ENCODE measurements at regions not wholly inside any gene's neighbourhood (a gene's known extent, or its start where the extent isn't known, plus 50 kb on each side); places are given as distances from the start of the nearest gene placed in this dataset.

DNA sequence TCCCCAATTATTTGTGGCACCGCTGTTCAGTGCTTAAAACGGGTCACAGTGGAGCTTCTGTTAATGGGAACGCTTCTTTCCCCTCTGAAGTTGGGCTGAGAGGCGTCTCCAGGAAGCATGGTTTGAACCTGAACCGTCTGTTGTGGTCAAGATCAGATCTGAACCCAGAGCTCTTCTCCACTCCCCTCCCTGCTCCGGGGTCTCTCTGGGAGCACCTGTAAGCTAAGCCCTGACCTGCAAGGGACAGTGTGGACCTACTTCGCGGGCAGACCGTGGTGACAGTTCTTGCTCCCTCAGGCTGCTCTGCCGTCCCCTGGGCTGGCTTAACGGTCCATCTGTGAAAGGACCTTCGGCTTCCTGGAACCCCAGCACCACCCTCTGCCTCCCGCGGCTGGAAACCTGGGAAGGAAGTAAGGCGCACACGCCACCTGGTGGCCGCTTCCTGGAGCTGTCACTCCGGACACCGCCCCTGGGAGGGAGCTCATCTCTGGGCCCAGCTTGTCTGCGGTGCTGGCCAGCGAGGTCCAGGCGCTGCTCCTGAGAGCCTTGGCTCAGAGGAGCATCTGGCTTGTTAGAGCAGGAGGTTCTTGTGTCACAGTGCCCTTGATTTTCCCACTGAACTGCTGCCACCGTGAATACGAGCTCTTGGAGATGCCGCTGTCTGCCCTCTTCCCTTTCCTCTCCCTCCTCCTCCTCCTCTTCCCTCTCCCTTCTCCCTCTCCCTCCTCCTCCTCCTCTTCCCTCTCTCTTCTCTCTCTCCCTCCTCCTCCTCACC, 518.5 kb upstream of the EEF2KMT start:
- no peak for DNase-seq (ENCODE audit: low read depth, low spot score)

DNA sequence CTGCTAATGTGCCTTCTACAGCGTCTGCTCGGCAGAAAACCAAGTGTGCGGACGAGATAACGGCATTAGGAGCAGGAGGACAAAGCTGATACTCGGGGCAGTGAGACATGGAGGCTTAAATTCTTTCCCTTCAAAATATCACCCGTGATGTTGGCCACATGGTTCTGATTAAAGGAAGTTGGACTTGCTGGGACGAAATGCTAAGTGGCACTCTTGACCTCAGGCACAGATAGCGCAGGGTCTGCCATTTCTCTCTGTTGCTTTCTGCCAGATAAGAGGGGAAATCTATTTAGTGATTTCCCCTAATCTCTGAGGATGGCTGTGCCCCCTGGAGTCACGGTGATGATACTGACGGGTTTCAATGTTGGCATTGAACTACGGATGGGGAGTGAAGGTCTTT, 509.6 kb upstream of the EEF2KMT start:
- DNase-seq (ENCODE audit: low read depth, low spot score) = no peak

DNA sequence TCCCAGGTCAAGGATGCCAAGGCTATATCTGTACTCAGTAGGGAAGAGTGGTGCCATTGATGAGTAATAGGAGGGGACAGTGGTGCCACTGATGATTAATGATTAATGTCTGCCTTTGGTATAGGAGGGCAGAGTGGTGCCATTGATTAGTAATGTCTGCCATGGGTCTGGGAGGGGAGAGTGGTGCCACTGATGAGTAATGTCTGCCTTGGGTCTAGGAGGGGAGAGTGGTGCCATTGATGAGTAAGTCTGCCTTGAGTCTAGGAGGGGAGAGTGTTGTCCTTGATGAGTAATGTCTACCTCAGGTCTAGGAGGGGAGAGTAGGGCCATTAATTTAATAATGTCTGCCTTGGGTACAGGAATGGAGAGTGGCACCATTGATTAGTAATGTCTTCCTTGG, 507.8 kb upstream of the EEF2KMT start:
- no peak for DNase-seq (ENCODE audit: low read depth, low spot score)

DNA sequence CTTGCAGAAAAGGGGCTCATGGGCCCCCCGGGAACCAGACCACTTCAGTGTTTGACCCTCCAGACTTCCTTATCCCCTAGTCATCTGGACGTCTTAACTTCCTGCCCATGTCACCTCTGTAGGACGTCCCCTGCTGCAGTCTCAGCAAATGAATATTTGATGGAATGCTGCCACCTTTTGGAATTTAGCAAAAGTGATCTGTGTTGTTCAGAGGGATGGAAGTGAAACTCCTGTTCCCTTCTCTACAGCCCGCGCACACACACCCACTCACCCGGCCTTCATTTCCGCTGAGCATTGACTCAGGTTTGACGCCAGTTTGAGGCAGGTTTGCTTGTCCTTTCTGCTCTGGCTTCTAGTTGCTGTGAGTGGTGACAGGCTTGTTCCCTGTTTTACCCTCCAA, 507.2 kb upstream of the EEF2KMT start:
- no peak for DNase-seq (ENCODE audit: low read depth, low spot score)

DNA sequence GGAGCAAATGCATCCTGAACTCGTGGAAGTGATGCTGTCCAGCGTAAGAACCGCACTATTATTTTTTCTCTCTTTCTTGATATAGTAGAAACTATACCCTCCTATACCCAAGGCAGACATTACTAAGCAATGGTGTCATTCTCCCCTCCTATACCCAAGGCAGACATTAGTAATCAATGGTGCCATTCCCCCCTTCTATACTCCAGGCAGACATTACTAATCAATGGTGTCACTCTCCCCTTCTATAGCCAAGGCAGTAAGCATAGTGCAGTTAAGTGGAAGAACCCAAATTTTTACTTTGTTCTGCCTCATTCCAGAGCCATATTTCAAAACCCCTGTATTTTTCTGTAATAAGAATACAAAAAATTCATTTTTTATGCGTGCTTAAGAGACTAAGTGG, 506.2 kb upstream of the EEF2KMT start:
- no peak for DNase-seq (ENCODE audit: low read depth, low spot score)

DNA sequence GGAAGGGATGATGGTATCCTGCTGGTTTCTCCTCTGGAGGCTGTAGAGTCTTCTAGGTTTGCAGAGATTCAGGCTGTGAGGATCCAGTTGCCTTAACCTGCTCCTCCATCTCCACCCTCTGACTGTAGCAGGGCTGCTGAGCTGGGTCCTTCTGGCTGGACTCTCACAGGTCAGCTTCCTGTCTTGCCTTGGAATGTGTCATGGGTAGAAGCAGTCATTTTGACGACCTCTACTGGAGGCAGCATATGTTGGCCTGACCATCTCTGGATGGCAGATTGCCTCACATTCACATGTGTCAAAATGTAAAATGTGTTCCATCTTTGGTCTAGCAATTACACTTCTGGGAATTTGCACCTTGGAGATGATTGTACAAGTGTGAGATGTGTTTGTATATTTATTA, 504.4 kb upstream of the EEF2KMT start:
- no peak for DNase-seq (ENCODE audit: low read depth, low spot score)

DNA sequence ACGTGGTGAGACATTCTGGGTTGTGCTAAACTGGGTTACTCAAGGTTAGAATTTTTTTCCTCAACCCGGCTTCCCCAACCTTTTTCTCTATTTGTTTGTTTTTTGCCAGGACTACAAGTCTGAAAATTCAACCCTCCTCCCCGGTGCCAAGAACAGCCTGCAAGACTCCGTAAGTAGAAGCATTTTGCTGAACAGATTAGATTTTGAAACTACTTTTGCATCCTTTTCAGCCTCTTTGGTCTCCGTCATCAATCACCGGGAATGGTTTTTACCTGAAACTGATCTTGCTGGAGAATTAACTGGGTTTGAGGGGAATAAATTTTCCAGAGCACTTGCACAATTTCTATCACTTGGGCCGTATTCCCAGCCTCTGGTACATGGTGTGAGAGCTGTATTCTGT, 501.2 kb upstream of the EEF2KMT start:
- DNase-seq (ENCODE audit: low read depth, low spot score) = no peak

DNA sequence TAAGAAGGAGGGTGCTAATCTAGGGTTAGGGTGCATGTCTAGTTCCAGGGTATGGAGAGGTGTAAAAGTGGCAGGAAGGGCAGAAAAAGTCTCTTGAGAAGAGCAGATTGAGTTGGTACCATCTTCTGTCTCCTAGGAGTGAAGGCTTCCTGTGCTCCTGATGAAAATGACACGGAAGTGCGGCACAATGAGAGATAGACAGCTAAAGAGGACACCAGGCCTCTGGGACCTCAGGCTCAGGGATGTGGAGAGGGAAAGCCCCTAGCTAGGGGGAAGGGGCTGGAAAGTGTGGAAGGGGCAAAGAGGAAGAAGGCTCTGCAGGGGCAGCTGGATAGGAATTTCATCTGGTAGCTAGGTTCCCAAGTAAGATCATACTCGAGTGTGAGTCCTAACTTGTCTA, 498.3 kb upstream of the EEF2KMT start:
- no peak for DNase-seq (ENCODE audit: low read depth, low spot score)

DNA sequence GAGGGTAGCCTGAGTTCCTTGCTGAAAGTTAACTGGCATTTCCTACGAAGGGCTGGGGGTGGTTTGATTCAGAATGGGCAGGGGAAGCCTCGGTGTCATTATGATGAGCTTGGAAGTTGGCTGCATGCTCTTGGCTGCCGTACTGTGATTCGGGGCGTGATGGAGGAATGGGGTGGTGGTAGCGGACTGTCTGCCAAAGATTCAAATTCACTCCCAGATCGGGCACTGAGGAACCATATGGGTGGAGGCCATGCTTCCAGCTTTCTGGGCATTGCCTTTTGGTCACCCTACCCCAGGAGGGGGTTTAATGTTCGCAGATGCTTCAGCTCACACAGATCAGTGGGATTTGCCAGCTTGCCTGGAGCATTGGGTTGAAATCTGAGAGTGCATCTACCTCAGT, 492.8 kb upstream of the EEF2KMT start:
- no peak for DNase-seq (ENCODE audit: low read depth, low spot score)

DNA sequence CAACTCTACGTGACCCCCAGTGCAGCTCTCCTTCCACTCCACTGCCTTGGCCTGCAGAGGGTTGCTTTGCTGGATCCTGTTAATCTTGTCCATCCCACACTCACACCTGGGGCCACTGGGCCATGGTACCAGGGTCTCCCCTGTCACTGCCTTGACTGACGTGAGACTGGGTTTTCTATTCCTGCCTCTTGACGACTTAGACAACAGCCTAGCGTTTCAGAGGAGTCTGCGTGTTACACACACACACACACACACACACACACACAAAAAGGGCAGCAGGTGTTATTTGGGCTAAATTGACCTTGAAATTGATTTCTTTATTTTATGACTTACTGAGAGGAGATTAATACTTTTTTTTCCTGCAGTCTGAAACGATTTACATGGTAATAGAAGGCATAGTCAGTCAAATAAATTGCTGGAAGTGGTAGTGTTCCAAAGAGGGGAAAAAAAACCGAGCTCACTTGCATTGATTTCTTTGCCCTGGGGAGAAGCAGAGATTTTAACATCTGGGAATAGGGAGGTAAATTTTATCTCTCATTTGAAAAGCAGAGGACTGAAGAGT, 492.3 kb upstream of the EEF2KMT start:
- no peak for DNase-seq (ENCODE audit: low read depth, low spot score)

DNA sequence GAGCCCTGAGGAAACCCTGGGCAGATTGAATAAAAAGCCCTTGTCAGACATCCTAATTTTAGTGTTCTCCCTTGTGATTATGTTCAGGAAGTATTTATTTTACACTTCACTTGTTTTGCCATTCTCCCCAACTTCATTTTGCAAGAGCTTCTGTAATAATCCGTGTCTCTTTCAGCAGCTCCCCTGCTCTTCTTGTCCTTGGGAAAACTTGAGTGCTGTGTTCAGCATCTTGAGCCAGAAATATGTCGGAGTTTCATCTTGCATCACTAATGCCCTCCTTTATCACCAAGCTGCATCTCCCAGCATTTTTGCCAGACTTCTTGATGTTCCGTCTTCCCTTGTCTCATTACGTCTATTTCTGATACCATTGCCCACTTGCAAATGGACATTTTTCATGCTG, 486.5 kb upstream of the EEF2KMT start:
- DNase-seq (ENCODE audit: low read depth, low spot score) = no peak

DNA sequence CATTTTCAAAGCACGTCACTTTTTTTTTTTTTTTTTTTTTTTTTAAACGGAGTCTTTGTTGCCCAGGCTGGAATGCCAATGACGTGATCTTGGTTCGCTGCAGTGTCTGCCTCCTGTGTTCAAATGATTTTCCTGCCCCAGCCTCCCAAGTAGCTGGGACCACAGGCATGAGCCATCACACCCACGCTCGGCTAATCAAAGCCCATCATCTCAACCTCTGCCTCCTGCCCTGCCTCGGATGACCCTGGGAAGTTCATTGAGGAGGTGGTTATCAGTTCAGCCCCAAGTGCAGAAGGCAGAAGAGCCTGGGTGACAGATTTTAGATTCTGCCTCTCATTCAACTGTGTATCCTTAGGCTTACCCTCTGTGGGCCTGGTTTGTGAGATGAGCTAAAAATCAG, 484.9 kb upstream of the EEF2KMT start:
- no peak for DNase-seq (ENCODE audit: low read depth, low spot score)

DNA sequence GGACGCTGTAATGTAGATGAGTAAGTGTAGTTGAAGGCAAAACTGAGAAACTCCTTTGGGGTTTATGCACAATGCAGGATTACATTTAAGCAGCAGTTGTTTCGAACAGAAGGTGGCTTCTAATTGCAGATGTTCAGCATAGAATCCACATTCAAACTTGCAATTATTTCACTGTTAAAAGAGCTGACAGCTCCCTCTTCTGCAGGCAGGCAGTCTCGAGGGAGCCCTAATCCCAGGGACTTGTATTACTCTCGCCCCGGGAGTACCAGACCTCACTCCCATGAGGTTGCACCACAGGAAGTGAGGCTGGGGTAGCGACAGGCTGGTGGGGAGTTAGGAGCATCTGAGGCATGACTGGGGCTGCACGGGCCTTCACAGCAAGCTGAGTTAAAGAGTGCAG, 484.3 kb upstream of the EEF2KMT start:
- no peak for DNase-seq (ENCODE audit: low read depth, low spot score)

DNA sequence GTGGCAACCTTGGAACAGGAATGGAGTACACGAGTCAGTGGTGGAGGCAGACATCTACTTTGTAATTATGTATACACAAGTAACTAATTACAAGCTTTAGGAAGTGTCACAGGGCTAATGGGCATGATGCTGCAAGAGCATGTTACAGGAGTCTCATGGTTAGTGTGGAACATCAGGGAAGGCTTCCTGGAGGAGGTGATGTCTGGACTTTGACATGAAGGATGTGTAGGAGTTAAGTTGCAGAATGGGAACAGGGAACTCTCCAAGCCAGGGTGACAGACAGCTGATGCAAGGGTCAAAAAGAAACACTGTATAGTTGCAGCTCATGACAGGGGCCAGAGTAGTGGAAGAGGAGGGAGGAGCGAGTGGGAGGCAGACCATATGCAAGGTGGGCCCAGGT, 483.8 kb upstream of the EEF2KMT start:
- DNase-seq (ENCODE audit: low read depth, low spot score) = no peak

DNA sequence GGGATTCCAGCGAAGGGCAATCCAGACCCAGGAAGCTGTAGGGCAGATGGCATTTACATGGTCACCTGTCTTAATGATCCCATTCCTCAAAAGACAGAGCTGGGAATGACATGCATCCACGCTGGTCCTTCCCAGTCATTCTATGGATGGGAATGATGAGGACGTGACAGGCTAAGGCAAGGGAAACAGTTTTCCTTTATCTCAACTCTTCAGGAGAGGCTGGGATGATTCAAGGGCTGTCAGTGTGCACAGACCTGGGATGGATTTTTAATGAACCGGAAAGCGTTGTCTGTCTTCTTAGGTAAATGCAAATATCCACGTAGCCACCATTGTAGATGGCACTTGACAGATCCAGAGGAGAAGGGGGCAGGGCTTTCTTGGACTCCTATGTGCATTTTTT, 483.2 kb upstream of the EEF2KMT start:
- DNase-seq (ENCODE audit: low read depth, low spot score) = no peak

DNA sequence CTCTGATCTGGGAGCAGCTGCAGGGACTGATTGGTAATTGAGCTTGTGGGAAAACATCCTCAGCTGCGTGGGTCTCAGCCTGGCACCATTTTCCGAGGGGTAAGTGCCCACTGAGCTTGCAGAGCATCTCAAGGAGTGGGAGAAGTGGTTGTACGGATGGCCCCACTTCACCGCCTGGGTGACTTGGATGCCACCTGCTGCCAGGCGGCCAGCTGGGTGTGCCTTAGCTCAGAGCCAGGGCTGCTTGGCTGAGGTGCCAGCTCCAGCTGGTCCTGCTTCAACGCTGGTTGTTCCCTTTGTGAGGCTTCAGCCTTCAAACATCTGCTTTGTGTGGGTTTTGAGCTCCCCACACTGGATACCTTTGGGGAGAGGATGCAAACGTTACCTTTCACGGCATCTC, 482.7 kb upstream of the EEF2KMT start:
- DNase-seq (ENCODE audit: low read depth, low spot score) = no peak

DNA sequence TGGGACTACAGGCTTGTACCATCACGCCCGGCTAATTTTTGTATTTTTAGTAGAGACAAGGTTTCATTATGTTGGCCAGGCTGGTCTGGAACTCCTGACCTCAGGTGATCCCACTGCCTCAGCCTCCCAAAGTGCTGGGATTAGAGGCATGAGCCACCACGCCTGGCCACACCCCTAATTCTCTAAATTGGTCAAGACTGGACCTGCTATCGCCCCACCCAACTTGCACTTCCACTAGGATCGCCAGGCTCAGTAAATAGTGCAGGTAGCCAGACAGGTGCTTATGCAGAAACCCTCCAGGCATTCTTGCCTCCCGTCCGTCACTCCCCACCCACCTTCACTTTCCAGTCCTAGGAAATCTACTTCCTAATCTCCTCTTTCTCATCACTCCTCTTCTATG, 481.4 kb upstream of the EEF2KMT start:
- no peak for DNase-seq (ENCODE audit: low read depth, low spot score)

DNA sequence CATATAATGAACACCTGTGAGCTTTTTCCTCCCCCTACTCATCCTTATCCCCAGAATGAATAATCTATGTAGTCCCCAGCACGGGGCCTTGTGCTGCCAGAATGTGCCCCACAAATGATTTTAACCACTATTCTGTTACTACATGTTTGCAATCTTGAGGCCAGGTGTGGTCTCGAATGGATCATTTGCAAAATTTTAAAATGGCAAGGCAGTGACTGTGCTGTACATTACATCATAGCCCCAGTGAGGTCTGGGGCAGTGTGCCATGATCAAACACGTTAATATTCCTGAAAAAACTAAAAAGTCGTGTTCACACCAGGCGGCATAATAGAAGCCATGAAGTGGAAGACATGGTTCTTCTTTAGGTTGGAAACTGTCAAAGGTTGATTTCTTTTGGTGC, 479.9 kb upstream of the EEF2KMT start:
- DNase-seq (ENCODE audit: low read depth, low spot score) = no peak

DNA sequence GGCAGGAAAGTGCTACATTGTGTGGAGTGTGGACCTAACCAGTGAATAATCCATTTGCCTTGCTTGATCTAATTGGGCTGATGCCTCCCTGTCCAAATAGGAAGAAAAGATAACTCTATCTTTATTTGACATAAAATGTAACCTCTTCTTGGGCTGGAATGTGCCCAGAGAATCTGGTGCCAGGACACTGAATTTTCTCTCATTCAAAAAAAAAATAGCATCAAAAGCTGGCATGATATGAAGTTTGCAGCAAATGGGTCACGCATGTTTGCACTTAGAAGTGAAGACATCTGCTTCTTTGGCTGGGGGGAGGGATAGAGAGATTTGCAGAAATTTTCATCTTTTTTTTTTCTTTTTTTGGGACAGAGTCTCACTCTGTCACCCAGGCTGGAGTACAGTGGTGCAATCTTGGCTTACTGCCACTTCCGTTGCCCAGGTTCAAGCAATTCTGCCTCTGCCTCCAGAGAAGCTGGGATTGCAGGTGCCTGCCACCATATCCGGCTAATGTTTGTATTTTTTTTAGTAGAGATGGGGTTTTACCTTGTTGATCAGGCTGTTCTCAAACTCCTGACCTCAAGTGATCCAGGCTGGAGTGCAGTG, 478.2 kb upstream of the EEF2KMT start:
- DNase-seq (ENCODE audit: low read depth, low spot score) = no peak

DNA sequence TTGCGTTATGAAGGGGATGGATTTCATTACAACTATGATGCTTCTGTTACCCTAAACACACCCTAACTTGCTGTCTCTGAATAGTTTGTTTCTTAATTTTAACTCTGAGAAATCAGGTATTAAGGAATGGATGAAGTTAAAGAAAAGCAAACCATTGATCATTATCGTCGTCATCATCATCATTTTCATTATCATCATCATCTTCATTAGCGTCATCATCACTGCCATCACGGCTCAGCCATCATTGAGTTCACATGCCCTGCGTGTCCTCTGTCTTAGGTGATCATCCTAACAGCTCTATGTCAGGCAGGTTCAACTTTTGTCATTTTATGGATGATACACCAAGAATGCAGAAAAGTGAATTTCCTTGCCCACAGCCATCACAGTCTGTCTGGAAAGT, 477.5 kb upstream of the EEF2KMT start:
- no peak for DNase-seq (ENCODE audit: low read depth, low spot score)

DNA sequence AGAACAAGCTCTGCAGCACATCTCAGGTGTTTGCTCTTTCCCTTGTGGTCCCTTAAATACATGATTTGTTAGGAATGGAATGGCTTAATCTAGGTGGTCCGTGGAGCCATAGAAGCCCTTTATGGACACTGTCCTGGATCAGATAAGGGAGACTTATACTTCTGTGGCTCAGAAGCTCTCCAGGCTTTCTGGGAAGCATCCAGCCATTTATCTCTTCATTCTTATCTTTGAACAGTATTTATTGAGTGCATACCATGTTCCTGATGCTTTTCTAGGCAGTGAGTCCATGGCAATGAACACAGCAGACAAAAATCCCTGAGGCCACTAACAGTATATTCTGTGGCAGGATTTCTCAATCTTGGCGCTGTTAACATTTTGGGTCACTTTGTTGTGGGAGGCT, 474.5 kb upstream of the EEF2KMT start:
- DNase-seq (ENCODE audit: low read depth, low spot score) = no peak

DNA sequence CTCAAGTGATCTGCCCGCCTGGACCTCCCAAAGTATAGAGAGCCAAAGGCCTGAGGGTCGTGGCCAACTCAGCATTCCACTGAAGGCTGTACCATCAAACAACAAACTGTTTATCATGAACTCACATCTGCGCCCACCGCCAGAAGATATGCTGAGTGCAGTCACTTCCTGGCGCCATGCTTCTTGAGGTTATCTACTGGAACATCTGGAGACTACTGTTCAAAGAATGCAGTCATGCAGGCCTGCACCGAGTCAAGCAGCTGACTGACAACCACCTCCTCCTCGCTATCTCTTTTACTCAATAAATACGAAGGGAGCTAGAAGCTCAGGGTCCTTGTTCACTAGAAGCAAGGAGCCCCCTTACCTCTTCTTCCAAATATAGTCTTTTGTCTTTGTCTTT, 473.9 kb upstream of the EEF2KMT start:
- DNase-seq (ENCODE audit: low read depth, low spot score) = no peak

DNA sequence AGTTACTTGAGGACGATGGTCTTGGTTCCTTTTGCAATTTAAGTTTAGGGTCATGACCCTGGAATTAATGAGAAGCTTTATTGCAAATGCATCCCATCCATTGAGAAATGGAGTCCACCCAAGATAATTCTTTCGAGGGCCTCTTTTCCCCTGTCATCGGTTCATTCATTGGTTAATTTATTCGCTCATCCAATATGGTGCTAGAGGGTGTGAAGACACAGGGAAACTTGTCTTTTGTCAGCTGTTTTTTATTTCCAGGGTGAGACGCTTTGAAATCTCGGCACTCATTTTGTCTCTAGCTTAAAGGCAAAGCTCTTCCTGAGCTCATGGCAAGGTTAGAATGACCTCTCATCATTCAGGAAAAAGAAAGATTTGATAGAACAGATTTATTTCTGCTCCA, 464.2 kb upstream of the EEF2KMT start:
- no peak for DNase-seq (ENCODE audit: low read depth, low spot score)

DNA sequence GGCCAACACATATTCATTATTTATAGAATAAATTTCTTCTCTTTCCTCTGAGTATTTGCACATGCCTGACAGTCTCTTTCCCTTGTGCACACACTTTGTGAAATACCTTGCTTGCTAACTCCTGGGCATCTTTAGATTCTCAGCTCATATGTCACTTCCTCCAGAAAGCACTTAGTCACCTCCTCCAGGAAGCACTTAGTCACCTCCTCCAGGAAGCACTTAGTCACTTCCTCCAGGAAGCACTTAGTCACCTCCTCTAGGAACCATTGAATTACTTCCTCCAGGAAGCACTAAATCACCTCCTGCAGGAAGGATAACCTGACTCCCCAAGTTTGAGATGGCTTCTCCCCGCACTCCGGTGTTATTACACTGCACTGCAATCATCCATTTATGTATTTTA, 462.5 kb upstream of the EEF2KMT start:
- DNase-seq (ENCODE audit: low read depth, low spot score) = no peak

Data from smooth muscle cell of the brain vasculature (primary cell).